ENCODE measurements at regions not wholly inside any gene's neighbourhood (a gene's known extent, or its start where the extent isn't known, plus 50 kb on each side); places are given as distances from the start of the nearest gene placed in this dataset.
"Not testable (repeated sequence)": the region's sequence is repeated elsewhere in the genome, so short reads cannot be mapped to it uniquely, and the experiment has no call there.

DNA sequence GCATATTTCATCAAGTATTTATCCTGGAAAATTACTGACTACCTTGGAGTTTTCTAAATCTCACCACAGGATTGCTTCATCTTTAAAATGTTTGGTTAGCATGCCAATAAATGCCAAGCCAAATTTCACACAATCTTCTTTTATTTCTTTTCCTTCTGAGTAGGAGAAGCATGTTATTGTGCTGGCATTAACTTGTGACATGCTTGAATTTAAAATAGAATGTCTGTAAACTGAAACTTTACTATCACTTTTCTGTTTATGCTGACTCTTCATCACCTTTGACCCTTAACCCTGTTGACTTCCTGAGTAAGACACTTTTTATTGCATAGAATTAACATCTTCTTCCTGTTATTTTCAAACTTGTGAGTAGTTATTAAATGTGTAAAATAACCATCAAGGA is 56.2 kb upstream of the LRRTM4 start:
- DNase-seq: no peak

GRCh38 chr2:77579076-77579769 is 57.0 kb upstream of the LRRTM4 start:
- DNase-seq: no peak

- no peak for DNase-seq
Measured at GRCh38 chr2:77588438-77588837, 66.3 kb upstream of the LRRTM4 start.

- no peak for DNase-seq
Measured at GRCh38 chr2:77590298-77590917, 68.2 kb upstream of the LRRTM4 start.

GRCh38 chr2:77592955-77593354 is 70.8 kb upstream of the LRRTM4 start:
- DNase-seq: peak in 2 of 3 experiments; percentile 68 to 82

GRCh38 chr2:77602771-77603170 is 80.6 kb upstream of the LRRTM4 start:
- DNase-seq: no peak

- no peak for DNase-seq
Measured at GRCh38 chr2:77604953-77605929, 83.1 kb upstream of the LRRTM4 start.

DNA sequence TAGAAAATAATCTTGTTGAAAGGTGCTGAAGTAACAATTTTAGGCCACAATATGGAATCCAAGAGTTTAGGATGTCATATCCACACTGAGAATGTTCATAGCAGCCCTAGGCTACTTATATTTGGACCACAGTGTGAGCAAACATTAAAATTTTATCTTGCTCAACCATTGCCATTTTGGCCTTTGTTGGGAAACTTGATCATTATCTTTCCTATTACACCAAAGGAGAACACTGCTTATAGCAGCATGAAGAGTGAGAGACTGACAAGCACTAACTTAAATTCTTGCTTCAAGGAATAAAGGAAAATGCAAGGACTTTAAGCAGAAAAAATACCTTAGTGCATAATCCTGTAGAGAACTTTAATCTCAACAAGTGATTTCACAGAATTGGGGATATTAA is 86.3 kb upstream of the LRRTM4 start:
- no peak for DNase-seq

DNA sequence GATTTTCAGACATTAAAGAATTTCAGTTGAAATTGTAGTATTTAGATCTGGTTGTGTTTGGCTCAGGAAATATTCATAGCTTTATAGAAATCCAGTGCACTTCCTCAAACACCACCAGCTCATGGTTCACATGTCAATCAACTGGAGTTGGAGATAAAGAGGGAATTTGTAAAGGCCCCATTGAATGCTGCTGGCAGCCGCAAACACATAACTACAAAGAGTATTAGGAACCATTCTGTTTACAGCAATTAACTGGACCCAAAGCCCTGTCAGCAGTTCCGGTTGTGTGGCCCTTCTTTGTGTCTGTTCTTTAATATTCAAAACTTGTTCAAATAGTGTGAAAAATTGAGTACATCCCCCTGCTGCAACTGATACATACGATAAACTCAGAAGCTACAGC is 107.4 kb upstream of the LRRTM4 start:
- DNase-seq: peak in 1 of 3 experiments; percentile 40

- no peak for DNase-seq
Measured at GRCh38 chr2:77631007-77631406, 108.8 kb upstream of the LRRTM4 start.

DNA sequence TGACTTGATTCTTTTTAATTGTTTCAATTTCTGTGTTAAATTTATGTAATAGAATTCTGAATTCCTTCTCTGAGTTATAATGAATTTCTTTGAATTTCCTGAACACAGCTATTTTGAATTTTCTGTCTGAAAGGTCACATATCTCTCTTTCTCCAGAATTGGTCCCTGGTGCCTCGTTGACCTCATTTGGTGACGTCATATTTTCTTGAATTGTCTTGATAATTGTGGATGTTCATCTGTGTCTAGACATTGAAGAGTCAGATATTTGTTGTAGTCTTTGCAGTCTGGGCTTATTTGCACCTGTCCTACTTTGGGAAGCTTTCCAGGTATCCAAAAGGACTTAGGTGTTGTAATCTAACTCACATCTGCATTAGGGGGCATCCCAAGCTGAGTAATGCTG is 111.4 kb upstream of the LRRTM4 start:
- no peak for DNase-seq

GRCh38 chr2:77640924-77641323 is 118.7 kb upstream of the LRRTM4 start:
- DNase-seq: no peak

DNA sequence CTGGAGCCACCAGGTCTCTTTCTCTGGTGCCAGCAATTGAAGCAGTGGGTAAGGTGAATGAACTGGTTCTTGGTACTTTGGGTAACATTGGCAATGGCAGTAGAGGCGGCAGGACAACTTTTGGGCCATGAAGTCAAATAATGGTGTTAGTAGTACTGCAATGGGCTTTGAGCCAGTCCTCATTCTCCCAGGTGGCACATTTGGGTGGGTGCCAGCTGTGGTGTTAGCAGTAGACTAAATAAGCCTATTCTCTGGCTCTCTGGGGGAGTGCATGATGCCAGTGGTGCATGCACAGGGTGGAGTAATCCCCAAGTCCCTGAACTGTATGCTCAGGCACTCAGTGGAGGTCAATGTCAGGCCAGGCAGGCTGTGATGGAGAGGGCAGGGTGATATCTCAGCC is 120.2 kb upstream of the LRRTM4 start:
- no peak for DNase-seq

DNA sequence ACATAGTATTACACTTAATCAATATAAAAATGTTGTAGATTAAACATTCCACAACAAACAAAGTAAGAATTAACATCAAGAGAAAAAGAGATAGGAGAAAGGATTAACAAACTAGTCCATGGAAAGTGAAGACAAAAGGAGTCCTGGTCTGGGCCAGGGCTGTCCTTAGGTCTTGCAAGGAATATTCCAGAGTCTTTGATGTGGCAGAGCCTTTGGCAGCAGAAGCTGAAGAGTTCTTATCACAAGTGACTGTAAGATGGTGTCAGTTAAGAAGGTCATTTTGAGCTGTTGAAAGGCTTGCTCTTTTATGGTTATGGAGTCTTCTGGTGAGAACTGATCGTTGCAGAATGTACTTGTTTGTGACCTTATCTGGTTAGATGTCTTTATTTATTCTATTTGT is 127.7 kb upstream of the LRRTM4 start:
- DNase-seq: no peak

DNA sequence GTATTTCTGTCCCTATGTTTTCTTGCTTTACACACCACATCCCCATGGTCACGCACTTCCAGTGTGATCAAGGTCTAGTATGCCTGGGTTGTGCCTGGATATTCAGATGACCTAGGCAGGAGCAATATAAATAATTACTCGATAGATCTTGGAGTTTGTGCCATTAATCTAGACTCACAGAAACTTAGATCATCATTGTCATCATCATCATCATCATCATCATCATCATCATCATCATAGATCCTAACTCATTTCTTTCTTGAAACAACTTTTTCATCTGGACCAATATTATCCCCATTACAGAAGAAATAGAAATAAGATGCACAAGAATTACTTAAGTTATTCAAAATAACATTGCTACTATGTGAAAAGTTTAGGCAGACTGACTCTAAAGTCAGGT is 130.3 kb upstream of the LRRTM4 start:
- DNase-seq: no peak

- DNase-seq: no peak
Measured at GRCh38 chr2:77664491-77664890, 142.3 kb upstream of the LRRTM4 start.

- no peak for DNase-seq
Measured at GRCh38 chr2:77666251-77666980, 144.2 kb upstream of the LRRTM4 start.

DNA sequence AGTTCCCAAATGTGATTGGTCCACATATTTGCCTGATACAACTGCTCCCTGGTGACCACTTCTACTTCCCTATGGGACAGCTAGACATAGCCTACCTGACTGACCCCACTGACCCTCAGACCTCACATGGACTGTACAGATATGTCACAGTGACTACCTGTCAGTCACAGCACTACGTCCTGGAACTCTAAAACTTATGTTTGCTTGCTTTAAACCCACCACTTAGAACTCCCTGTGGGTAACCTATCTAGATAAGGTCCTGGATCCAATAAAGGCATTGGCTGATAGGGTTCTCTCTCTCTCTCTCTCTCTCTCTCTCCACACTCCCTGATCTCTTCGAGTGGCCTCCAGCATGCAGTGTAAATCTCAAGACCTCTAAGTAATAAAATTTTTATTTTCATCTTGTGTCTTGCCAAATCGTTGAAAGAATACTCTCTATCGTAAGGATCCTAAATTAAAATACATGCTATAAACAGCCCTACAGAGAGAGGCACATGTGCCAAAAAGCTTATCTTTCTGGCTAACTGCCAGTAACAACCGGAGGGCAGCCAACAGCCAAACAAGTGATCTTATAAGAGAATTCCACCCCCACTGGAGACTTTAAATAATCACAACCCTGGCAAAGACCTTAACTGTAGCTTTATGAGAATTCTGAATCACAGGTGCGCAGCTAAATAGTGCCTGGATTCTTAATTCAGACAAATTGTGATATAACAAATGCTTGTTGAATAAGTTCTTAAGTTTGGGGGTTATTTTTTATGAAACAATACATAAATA is 162.6 kb upstream of the LRRTM4 start:
- not testable (repeated sequence) for DNase-seq

DNA sequence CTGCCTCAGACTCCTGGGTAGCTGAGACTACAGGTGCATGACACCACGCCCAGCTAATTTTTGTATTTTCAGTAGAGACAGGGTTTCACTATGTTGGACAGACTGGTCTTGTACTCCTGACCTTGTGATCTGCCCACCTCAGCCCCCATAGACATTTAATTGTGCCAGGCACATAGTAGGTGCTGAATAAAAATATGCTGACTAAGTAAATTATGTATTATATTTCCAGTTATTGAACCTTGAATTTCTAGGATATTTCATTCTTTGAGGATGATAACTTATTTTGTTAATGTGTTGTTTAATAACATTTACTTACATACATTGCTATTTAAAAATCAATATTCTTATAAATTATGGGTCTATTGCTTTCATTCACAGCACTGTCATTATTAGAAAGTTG is 190.4 kb upstream of the LRRTM4 start:
- no peak for DNase-seq

DNA sequence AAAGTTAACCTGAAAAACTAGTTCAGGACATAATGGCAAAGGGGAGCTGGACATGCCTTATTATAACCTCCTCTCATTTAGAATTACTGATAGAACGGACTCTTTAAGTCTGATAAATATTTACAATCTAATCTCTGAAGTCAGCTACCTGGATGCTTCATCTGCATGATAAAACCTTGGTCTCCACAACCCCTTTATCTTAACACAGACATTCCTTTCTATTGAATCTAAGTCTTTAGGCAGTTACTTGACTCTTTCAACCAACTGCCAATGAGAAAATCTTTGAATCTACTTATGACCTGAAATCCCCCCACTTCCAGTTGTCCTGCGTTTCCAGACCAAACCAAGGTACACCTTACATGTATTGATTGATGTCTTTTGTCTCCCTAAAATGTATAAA is 191.2 kb upstream of the LRRTM4 start:
- DNase-seq: no peak

- DNase-seq: no peak
Measured at GRCh38 chr2:77720115-77720514, 197.9 kb upstream of the LRRTM4 start.

- no peak for DNase-seq
Measured at GRCh38 chr2:77721593-77721992, 199.4 kb upstream of the LRRTM4 start.

All from NCI-H1417 (cell line).